Right kidney (tissue), 1 donor: ENCODE measurements at regions not wholly inside any gene's neighbourhood (a gene's known extent, or its start where the extent isn't known, plus 50 kb on each side); places are given as distances from the start of the nearest gene placed in this dataset.
"Not testable (repeated sequence)": the region's sequence is repeated elsewhere in the genome, so short reads cannot be mapped to it uniquely, and the experiment has no call there.

Experiments used
- DNase-seq: peaks from one replicate; pipeline ENCODE4 v3.0.0-alpha.2; 2016

GRCh38 chr15:84094720-84095119, 140.9 kb upstream of the GOLGA6L4 start:
- DNase-seq, result not testable (repeated sequence)

- DNase-seq, result not testable (repeated sequence)
Measured at GRCh38 chr15:84097053-84097452, 138.5 kb upstream of the GOLGA6L4 start.

- DNase-seq, result no peak
Measured at GRCh38 chr15:84098604-84099003, 137.0 kb upstream of the GOLGA6L4 start.

GRCh38 chr15:84099181-84099580, 136.4 kb upstream of the GOLGA6L4 start:
- DNase-seq, result peak; percentile 6

GRCh38 chr15:84103345-84103744, 132.2 kb upstream of the GOLGA6L4 start:
- no peak for DNase-seq

GRCh38 chr15:84104853-84105252, 130.7 kb upstream of the GOLGA6L4 start:
- no peak for DNase-seq

- DNase-seq, result no peak
Measured at GRCh38 chr15:84108728-84109127, 126.8 kb upstream of the GOLGA6L4 start.

GRCh38 chr15:84111575-84111974, 124.0 kb upstream of the GOLGA6L4 start:
- no peak for DNase-seq

- no peak for DNase-seq
Measured at GRCh38 chr15:84112025-84112424, 123.5 kb upstream of the GOLGA6L4 start.

GRCh38 chr15:84113919-84114318, 121.7 kb upstream of the GOLGA6L4 start:
- DNase-seq, result no peak

- DNase-seq, result not testable (repeated sequence)
Measured at GRCh38 chr15:84114680-84115079, 120.9 kb upstream of the GOLGA6L4 start.

GRCh38 chr15:84119351-84119750, 116.2 kb upstream of the GOLGA6L4 start:
- DNase-seq, result not testable (repeated sequence)

GRCh38 chr15:84120903-84121302, 114.7 kb upstream of the GOLGA6L4 start:
- not testable (repeated sequence) for DNase-seq

- DNase-seq, result not testable (repeated sequence)
Measured at GRCh38 chr15:84128706-84129105, 106.9 kb upstream of the GOLGA6L4 start.

- DNase-seq, result not testable (repeated sequence)
Measured at GRCh38 chr15:84130098-84130831, 105.3 kb upstream of the GOLGA6L4 start.

GRCh38 chr15:84135931-84136456, 99.6 kb upstream of the GOLGA6L4 start:
- DNase-seq, result not testable (repeated sequence)

- peak; percentile 59 for DNase-seq
Measured at GRCh38 chr15:84142888-84143337, 92.7 kb upstream of the GOLGA6L4 start.

- DNase-seq, result no peak
Measured at GRCh38 chr15:84143753-84144314, 91.7 kb upstream of the GOLGA6L4 start.

GRCh38 chr15:84144946-84145345, 90.6 kb upstream of the GOLGA6L4 start:
- DNase-seq, result not testable (repeated sequence)

- not testable (repeated sequence) for DNase-seq
Measured at GRCh38 chr15:84146299-84146698, 89.3 kb upstream of the GOLGA6L4 start.

GRCh38 chr15:84147307-84147706, 88.3 kb upstream of the GOLGA6L4 start:
- DNase-seq, result not testable (repeated sequence)

GRCh38 chr15:84151205-84151931, 84.2 kb upstream of the GOLGA6L4 start:
- DNase-seq, result peak; percentile 48
